Activated T-helper 17 cell treated with anti-CD3 and anti-CD28 coated beads, Interleukin-2, amount 50 U/mL, for 72 hours (primary cell): ENCODE measurements at regions not wholly inside any gene's neighbourhood (a gene's known extent, or its start where the extent isn't known, plus 50 kb on each side); places are given as distances from the start of the nearest gene placed in this dataset.

Experiments
- ATAC-seq: fragments of 150-1000 bp; cut with Tn5 transposase; replicated peaks from 2 replicates; pipeline ENCODE4 v1.10.0; 2021; ENCODE audit warnings: mild to moderate bottlenecking, moderate library complexity
- H3K27ac Mint-ChIP-seq: one replicate; pipeline ENCODE4 v1.8.0; 2022; ENCODE audit warnings: mixed read lengths
- H3K27me3 Mint-ChIP-seq: one replicate; pipeline ENCODE4 v1.8.0; 2022; ENCODE audit warnings: mixed read lengths
- H3K36me3 Mint-ChIP-seq: one replicate; pipeline ENCODE4 v1.8.0; 2022; ENCODE audit warnings: low read depth, mild to moderate bottlenecking, mixed read lengths
- H3K4me1 Mint-ChIP-seq: one replicate; pipeline ENCODE4 v1.8.0; 2022; ENCODE audit warnings: mixed read lengths
- H3K4me3 Mint-ChIP-seq: one replicate; pipeline ENCODE4 v1.8.0; 2022; ENCODE audit warnings: mild to moderate bottlenecking, mixed read lengths
- H3K9me3 Mint-ChIP-seq: one replicate; pipeline ENCODE4 v1.8.0; 2022; ENCODE audit warnings: mixed read lengths

- ATAC-seq, result no peak
- Mint-ChIP-seq H3K27me3 (peaks cover 3% of the 10 kb centered on the region), H3K4me3 (no peak overlapping the region), H3K9me3 (no peaks in the 10 kb centered on the region), H3K4me1 (no peaks in the 10 kb centered on the region), H3K27ac (no peak overlapping the region), H3K36me3 (no peaks in the 10 kb centered on the region)
These were observed 133.7 kb upstream of the RTL1 start for GRCh38 chr14:101037021-101037817.

- Mint-ChIP-seq H3K27ac (no peak overlapping the region), H3K27me3 (peaks cover 3% of the 10 kb centered on the region), H3K4me1 (no peaks in the 10 kb centered on the region), H3K36me3 (no peaks in the 10 kb centered on the region), H3K9me3 (no peaks in the 10 kb centered on the region), H3K4me3 (no peak overlapping the region)
- no peak for ATAC-seq
These were observed 135.7 kb upstream of the RTL1 start for GRCh38 chr14:101039031-101039754.

- no peaks in the 10 kb centered on the region for H3K4me1 Mint-ChIP-seq
- peaks cover 3% of the 10 kb centered on the region for H3K27me3 Mint-ChIP-seq
- no peak overlapping the region for H3K4me3 Mint-ChIP-seq
- H3K36me3 Mint-ChIP-seq, result no peaks in the 10 kb centered on the region
- H3K9me3 Mint-ChIP-seq, result no peaks in the 10 kb centered on the region
- no peak for ATAC-seq
- H3K27ac Mint-ChIP-seq, result no peak overlapping the region
These were observed 136.2 kb upstream of the RTL1 start for GRCh38 chr14:101039755-101040138.

GRCh38 chr14:101040538-101041442 lies 137.3 kb upstream of the RTL1 start:
- H3K36me3 Mint-ChIP-seq, result no peaks in the 10 kb centered on the region

GRCh38 chr14:101043891-101044290 lies 140.4 kb upstream of the RTL1 start:
- ATAC-seq, result no peak
- Mint-ChIP-seq H3K27me3 (no peaks in the 10 kb centered on the region), H3K9me3 (no peaks in the 10 kb centered on the region), H3K4me3 (no peak overlapping the region), H3K27ac (no peak overlapping the region), H3K36me3 (no peaks in the 10 kb centered on the region), H3K4me1 (no peaks in the 10 kb centered on the region)

More at GRCh38 chr14:101040538-101041442, 137.3 kb upstream of the RTL1 start:
- Mint-ChIP-seq H3K9me3 (no peaks in the 10 kb centered on the region), H3K27me3 (peaks cover 3% of the 10 kb centered on the region), H3K4me3 (no peak overlapping the region), H3K27ac (no peak overlapping the region), H3K4me1 (no peaks in the 10 kb centered on the region)
- no peak for ATAC-seq

- Mint-ChIP-seq H3K27me3 (no peaks in the 10 kb centered on the region), H3K4me3 (no peak overlapping the region), H3K9me3 (no peaks in the 10 kb centered on the region), H3K27ac (no peak overlapping the region), H3K36me3 (no peaks in the 10 kb centered on the region), H3K4me1 (no peaks in the 10 kb centered on the region)
- no peak for ATAC-seq
These were observed 141.2 kb upstream of the RTL1 start for GRCh38 chr14:101044741-101045140.

- Mint-ChIP-seq H3K27ac (no peak overlapping the region), H3K9me3 (no peaks in the 10 kb centered on the region), H3K27me3 (no peaks in the 10 kb centered on the region), H3K36me3 (no peaks in the 10 kb centered on the region), H3K4me3 (no peak overlapping the region), H3K4me1 (no peaks in the 10 kb centered on the region)
- no peak for ATAC-seq
These were observed 142.0 kb upstream of the RTL1 start for GRCh38 chr14:101045511-101045910.

GRCh38 chr14:101046071-101046470 lies 142.5 kb upstream of the RTL1 start:
- no peaks in the 10 kb centered on the region for H3K27me3 Mint-ChIP-seq
- no peak for ATAC-seq
- no peak overlapping the region for H3K4me3 Mint-ChIP-seq
- H3K27ac Mint-ChIP-seq, result no peak overlapping the region
- no peaks in the 10 kb centered on the region for H3K4me1 Mint-ChIP-seq
- no peaks in the 10 kb centered on the region for H3K36me3 Mint-ChIP-seq
- no peaks in the 10 kb centered on the region for H3K9me3 Mint-ChIP-seq

- H3K9me3 Mint-ChIP-seq, result no peaks in the 10 kb centered on the region
- ATAC-seq, result no peak
- H3K4me3 Mint-ChIP-seq, result no peak overlapping the region
- no peaks in the 10 kb centered on the region for H3K4me1 Mint-ChIP-seq
- H3K36me3 Mint-ChIP-seq, result no peaks in the 10 kb centered on the region
- H3K27ac Mint-ChIP-seq, result no peak overlapping the region
- H3K27me3 Mint-ChIP-seq, result no peaks in the 10 kb centered on the region
These were observed 143.8 kb upstream of the RTL1 start for GRCh38 chr14:101047326-101047725.

- no peaks in the 10 kb centered on the region for H3K36me3 Mint-ChIP-seq
- no peak for ATAC-seq
- no peaks in the 10 kb centered on the region for H3K9me3 Mint-ChIP-seq
- no peak overlapping the region for H3K27ac Mint-ChIP-seq
- no peaks in the 10 kb centered on the region for H3K27me3 Mint-ChIP-seq
- H3K4me3 Mint-ChIP-seq, result no peak overlapping the region
- H3K4me1 Mint-ChIP-seq, result no peaks in the 10 kb centered on the region
These were observed 145.2 kb upstream of the RTL1 start for GRCh38 chr14:101048766-101049165.

GRCh38 chr14:101049511-101049910 lies 146.0 kb upstream of the RTL1 start:
- H3K9me3 Mint-ChIP-seq, result no peaks in the 10 kb centered on the region
- H3K27me3 Mint-ChIP-seq, result no peaks in the 10 kb centered on the region
- no peak for ATAC-seq
- no peak overlapping the region for H3K4me3 Mint-ChIP-seq
- no peaks in the 10 kb centered on the region for H3K4me1 Mint-ChIP-seq
- H3K36me3 Mint-ChIP-seq, result no peaks in the 10 kb centered on the region
- no peak overlapping the region for H3K27ac Mint-ChIP-seq

- no peak for ATAC-seq
- Mint-ChIP-seq H3K9me3 (no peaks in the 10 kb centered on the region), H3K36me3 (no peaks in the 10 kb centered on the region), H3K4me3 (no peak overlapping the region), H3K27me3 (no peaks in the 10 kb centered on the region), H3K4me1 (no peaks in the 10 kb centered on the region), H3K27ac (no peak overlapping the region)
These were observed 146.4 kb upstream of the RTL1 start for GRCh38 chr14:101049942-101050341.

- Mint-ChIP-seq H3K36me3 (no peaks in the 10 kb centered on the region), H3K27ac (no peak overlapping the region), H3K4me3 (no peak overlapping the region), H3K9me3 (no peaks in the 10 kb centered on the region), H3K4me1 (no peaks in the 10 kb centered on the region), H3K27me3 (no peaks in the 10 kb centered on the region)
- no peak for ATAC-seq
These were observed 147.5 kb upstream of the RTL1 start for GRCh38 chr14:101050901-101051490.

GRCh38 chr14:101054671-101055070 lies 151.1 kb upstream of the RTL1 start:
- Mint-ChIP-seq H3K27ac (no peak overlapping the region), H3K27me3 (peaks cover 8% of the 10 kb centered on the region), H3K4me3 (no peak overlapping the region), H3K36me3 (no peaks in the 10 kb centered on the region), H3K9me3 (peaks cover 10% of the 10 kb centered on the region), H3K4me1 (no peaks in the 10 kb centered on the region)
- ATAC-seq, result no peak
